AG04449 (cell line): ENCODE measurements at regions not wholly inside any gene's neighbourhood (a gene's known extent, or its start where the extent isn't known, plus 50 kb on each side); places are given as distances from the start of the nearest gene placed in this dataset.

Source experiments
- CTCF ChIA-PET: fragments of 350-600 bp; formaldehyde crosslinking; extraction: SDS; loops from one replicate; lab custom pipeline; 2021; ENCODE audit warnings: antibody characterized with exemption; lab: Yijun Ruan, JAX
- POLR2A ChIA-PET: fragments of 400-600, 350-600 bp; formaldehyde crosslinking; extraction: SDS; loops from one replicate; lab custom pipeline; 2020; ENCODE audit warnings: antibody characterized with exemption, inconsistent platforms; lab: Yijun Ruan, JAX
- DNase-seq: peaks from one replicate; pipeline ENCODE4 v3.0.0-alpha.2; 2010; ENCODE audit warnings: low read depth, low spot score
- H3K4me3 ChIP-seq: 2 replicates; pipeline ENCODE4 v1.5.1; 2011; ENCODE audit warnings: low read depth, mild to moderate bottlenecking, control low read depth, low read length
- TF ChIP-seq, protein P1 (sequence below): IDR thresholded peaks from one replicate; pipeline ENCODE4 v1.5.1; 2011; ENCODE audit warnings: mild to moderate bottlenecking, moderate library complexity, low read length, control low read depth, inconsistent platforms; ENCODE audit not compliant: insufficient read depth; ENCODE audit errors: missing control alignments

DNA sequence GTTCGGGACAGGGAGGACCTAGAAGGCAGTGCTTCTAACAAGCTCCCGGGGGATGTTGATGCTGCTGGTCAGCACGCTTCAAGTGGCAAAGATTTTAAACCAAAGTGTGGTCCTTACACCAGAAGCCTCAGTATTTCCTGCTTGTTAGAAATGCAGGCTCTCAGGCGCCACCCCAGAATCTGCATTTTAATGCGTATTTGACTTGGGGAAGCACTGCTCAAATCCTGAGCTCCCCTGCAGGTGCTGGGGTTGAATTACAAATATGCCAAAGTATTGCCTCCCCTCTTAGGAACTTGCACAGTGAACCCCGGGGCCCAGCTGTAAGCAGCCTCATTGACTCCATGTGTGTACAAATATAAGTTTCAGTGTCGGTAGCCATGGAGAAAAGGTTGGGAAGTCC lies 70.8 kb upstream of the RAI2 start:
- POLR2A ChIA-PET = no interaction called here
- TF ChIP-seq, protein P1, sequence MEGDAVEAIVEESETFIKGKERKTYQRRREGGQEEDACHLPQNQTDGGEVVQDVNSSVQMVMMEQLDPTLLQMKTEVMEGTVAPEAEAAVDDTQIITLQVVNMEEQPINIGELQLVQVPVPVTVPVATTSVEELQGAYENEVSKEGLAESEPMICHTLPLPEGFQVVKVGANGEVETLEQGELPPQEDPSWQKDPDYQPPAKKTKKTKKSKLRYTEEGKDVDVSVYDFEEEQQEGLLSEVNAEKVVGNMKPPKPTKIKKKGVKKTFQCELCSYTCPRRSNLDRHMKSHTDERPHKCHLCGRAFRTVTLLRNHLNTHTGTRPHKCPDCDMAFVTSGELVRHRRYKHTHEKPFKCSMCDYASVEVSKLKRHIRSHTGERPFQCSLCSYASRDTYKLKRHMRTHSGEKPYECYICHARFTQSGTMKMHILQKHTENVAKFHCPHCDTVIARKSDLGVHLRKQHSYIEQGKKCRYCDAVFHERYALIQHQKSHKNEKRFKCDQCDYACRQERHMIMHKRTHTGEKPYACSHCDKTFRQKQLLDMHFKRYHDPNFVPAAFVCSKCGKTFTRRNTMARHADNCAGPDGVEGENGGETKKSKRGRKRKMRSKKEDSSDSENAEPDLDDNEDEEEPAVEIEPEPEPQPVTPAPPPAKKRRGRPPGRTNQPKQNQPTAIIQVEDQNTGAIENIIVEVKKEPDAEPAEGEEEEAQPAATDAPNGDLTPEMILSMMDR = no peak
- CTCF ChIA-PET = no interaction called here
- no peak overlapping the region for H3K4me3 ChIP-seq
- no peak for DNase-seq

DNA sequence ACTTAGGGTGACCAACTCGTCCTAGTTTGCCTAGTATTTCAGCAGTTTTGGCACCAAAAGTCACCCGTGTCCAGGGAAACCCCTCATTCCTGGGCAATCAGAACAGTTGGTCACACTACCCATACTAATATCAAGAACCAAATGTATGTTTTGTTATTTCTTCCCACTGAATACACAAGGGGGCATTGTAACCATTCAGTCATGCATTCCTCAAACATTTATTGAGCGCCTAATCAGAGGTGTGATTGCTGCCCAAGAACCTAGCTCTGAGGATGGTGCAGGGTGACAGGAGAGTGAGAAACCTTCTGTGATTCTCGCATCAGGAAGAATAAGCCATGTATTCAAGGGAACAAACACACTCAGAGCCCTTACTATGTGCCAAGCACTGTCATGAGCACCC lies 69.8 kb upstream of the RAI2 start:
- no peak overlapping the region for H3K4me3 ChIP-seq
- POLR2A ChIA-PET = no interaction called here
- no peak for DNase-seq
- CTCF ChIA-PET = no interaction called here
- TF ChIP-seq, protein P1 = no peak

DNA sequence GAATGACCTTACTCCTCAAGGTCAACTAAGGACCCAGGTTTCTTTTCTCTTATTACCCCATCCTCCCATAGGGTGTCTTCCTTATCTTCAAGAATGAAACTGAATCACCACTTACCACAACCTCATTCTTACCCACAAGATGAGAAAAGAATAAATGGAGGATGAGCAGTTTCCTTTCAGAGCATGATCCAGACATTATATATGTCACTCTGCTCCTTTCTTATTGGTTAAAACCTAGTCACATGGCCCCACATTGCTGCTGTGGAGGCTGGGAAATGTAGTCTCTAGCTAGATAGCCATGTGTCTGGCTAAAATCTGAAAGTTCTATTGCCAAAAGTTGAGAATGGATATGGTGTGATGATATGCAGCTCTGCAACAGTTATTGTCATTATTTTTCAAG lies 62.4 kb upstream of the RAI2 start:
- ChIA-PET CTCF (no interaction called here), POLR2A (no interaction called here)
- TF ChIP-seq, protein P1 = no peak
- no peak overlapping the region for H3K4me3 ChIP-seq
- DNase-seq = no peak

DNA sequence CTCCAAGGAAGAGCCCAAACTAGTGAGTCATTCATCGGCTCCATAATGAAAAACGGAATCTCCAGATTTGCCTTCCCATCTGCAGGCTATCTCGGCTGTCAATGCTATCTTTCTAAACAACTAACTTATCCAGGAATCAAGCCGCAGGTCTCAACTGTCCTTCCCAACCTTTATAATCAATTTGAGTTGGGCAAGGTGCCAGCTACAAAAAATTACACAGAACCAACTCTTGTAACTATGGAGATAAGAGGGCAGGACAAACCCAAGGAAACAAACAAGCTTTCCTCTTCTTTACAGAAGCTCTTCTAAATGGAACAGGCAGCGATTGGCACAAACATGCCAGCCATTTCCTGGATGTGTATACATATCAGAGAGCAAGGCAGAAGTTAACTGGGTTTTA lies 61.2 kb upstream of the RAI2 start:
- CTCF ChIA-PET = no interaction called here
- no peak for DNase-seq
- TF ChIP-seq, protein P1 = no peak
- no peak overlapping the region for H3K4me3 ChIP-seq
- POLR2A ChIA-PET = no interaction called here

DNA sequence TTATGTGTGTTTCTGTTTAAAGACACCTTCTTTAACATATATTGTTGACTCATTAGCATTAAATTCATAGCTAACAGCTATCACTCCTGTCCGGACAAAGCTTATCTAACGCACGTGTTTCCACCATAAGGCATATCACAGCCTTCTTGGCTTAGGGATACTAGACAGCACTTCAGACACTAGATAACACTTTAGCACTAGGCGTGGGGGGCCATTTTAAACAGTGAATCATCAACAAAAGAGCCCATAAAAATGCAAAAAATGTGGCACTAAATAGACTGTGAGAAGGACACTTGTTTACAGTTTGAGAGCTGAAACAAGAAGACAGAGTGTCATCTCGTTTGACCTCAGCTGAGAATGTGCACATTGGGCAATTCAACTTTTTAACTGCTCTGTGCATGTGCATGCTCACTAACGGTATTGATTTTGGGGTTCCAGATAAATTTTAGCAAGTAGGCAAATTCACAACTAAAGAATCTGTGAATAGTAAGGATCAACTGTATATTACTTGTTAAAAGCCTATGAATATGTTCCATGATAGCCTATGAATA lies 58.9 kb upstream of the RAI2 start:
- no peak overlapping the region for H3K4me3 ChIP-seq
- ChIA-PET CTCF (interaction anchor here (0.5 kb wide), 1 partner anchor 960 kb away, joined by 3 read pairs; no protein-coding TSS in a partner anchor), POLR2A (no interaction called here)
- DNase-seq = no peak
- TF ChIP-seq, protein P1 = no peak

DNA sequence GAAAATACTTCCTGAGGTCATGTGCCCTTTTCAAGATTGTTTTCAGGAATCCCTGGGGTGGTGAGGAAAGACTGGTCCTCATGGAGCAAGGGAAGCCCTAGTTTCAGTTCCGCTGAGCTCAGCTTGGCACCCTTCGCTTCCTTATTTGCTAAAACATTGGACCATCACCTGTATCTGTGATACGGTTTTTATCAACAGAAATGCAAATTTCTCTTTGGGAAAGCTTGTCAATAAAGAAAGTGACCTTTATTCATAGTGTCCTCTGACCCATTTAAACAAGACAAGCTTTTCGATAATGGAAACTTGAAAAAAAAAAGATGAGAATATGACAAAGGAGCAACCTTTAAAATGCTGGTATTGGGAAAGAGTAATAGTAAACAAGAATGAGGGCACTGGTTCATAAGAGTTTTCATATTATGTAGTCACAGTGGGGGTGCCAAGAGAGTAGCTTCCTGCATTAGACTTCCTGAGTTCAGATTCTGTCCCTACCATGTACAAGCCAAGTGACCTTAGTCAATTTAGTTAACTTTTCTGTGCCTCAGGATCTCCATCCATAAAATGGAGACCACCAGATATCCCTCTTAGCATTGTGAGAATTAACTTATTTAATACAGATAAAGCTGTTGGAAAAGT lies 57.0 kb upstream of the RAI2 start:
- CTCF ChIA-PET = no interaction called here
- TF ChIP-seq, protein P1 = no peak
- POLR2A ChIA-PET = no interaction called here
- H3K4me3 ChIP-seq = no peak overlapping the region
- no peak for DNase-seq
